HG03064 (cell line): ENCODE measurements at regions not wholly inside any gene's neighbourhood (a gene's known extent, or its start where the extent isn't known, plus 50 kb on each side); places are given as distances from the start of the nearest gene placed in this dataset.

Experiments
- ATAC-seq: cut with Tn5 transposase; IDR thresholded peaks from one replicate; pipeline ENCODE4 v1.9.1; 2021; ENCODE audit warnings: low read depth; ENCODE audit not compliant: unreplicated experiment

DNA sequence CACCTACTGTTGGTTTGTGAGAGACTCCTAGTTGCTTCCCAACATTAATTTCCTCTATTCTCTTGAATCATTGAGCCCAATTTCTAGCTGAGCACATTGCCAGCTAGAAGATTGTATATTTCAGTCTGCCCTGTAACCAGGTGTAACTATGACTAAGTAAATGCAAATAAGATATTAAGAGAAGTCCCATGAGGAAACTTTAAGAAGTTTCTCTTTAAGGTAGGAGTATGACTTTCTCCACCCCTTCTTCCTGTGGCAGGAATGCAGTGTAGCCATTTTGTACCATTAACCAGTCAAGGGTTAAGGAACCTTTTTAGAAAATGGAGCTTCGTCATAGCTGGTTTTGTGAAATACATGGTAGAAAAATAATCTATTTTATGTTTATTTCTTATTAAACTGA is 534.2 kb upstream of the RGS18 start:
- no peak for ATAC-seq

GRCh38 chr1:191629836-191630235 is 528.4 kb upstream of the RGS18 start:
- no peak for ATAC-seq

DNA sequence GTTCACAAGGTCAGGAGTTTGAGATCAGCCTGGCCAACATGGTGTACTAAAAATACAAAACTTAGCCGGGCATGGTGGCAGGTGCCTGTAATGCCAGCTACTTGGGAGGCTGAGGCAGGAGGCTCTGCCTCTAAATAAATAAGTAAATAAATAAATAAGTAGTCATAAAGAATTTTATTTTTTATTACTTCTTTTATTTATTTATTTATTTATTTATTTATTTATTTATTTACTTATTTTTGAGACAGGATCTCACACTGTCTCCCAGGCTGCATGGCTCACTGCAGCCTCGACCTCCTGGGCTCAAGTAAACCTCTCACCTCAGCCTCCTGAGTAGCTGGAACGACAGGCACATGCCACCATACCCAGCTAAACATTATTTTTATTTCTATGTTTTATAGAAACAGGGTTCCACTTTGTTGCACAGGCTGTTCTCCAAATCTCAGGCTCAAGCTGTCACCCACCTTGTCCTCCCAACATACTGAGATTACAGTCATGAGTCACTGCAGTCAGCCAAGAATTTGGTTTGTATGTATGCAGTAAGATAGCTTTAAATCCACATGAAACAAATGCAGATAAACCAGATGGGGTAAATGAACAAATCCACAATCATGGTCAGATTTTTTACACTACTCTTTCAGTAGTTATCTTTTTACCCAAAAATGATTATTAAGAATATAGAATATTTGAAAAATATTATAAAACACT is 523.3 kb upstream of the RGS18 start:
- no peak for ATAC-seq

- ATAC-seq: no peak
Measured at GRCh38 chr1:191636345-191636744, 521.9 kb upstream of the RGS18 start.

DNA sequence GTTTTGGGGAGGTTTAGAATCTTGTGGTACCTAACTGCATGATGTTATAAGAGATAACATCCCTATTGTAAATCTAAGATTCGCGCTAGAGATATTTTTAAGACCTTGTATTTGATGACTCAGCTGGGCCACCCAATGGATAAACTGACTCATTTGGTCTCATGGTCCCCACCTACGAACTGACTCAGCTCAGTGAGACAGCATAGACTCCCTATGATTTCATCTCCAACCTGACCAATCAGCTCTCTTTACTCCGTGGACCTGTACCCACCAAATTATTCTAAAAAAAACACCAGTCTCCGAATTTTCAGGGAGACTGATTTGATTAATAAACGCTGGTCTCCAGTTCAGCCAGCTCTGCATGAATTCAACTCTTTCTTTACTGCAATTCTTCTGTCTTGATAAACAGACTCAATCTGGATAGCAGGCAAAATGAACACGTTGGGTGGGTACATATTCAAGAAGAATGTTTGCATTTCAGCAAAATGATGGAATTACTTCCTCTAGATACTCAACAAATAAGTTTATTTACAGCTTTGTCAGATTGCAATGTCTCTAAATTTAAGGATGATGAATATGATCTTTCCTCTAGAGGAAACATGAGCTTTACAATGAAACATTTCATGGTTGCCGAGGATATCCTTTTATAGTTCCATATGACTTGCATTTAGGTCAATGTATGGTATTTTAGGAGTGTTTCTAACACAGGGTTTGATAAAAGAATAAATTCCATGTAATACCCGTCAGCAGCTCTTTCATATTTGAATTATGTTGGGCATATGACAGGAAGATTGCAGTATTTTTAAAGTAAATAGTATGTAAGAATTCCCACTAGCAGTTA is 516.6 kb upstream of the RGS18 start:
- no peak for ATAC-seq

- no peak for ATAC-seq
Measured at GRCh38 chr1:191643060-191643459, 515.2 kb upstream of the RGS18 start.

GRCh38 chr1:191648939-191649338 is 509.3 kb upstream of the RGS18 start:
- ATAC-seq: no peak

DNA sequence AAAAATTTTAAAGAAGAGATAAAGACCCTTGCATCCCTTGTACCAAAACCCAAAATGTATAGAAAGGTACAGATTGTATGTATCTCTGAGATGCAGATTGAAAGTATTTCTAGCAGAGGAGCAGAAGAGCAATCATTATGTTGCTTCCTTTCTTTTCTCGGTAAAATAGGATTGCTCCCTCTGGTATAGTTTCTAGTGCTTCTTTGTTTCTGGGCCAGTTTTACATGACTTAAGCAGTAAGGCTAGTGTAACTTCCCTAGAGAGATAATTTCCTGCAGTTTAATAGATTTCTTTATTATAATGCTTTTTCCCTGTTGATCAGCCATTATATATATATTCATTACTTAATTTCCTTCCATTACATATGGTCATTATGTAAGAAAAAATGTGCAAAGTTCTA is 496.2 kb upstream of the RGS18 start:
- no peak for ATAC-seq

- no peak for ATAC-seq
Measured at GRCh38 chr1:191662746-191663145, 495.5 kb upstream of the RGS18 start.

DNA sequence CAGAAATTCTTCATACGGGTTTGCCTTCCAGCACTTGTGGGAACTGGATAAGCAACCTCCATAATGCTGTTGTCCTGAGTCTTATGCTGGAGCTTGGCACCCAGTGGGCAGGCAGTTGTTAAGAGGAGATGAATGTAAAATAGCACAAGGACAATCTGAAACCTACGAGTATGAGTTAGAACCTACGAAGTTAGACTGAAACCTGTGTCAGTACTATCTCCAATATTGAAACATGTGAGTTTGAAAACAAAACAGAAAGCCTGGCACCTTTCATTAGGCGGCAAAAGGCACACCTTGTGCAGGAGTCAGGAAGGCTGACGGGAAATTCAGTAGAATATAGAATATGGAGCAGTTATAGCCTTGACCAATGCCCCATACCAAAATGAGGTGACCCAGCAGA is 489.7 kb upstream of the RGS18 start:
- ATAC-seq: no peak

GRCh38 chr1:191669629-191670028 is 488.6 kb upstream of the RGS18 start:
- ATAC-seq: no peak

DNA sequence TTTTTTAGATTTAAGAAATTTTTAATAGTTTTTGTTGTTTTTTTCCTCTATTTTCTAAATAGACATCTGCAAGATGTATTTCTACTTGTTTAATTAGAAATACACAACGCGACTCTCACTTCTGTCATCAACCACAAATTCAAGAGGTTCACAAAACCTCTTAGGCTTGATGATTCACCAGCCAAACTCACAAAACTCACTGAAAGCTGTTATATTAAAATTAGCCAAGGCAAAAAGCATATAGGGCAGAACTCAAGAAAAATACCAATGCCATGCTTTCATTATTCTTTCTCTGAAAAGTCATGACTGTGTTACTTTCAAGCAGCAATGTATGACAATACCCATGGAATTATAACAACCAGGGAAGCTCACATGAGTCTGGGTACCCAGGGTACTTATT is 487.0 kb upstream of the RGS18 start:
- no peak for ATAC-seq

DNA sequence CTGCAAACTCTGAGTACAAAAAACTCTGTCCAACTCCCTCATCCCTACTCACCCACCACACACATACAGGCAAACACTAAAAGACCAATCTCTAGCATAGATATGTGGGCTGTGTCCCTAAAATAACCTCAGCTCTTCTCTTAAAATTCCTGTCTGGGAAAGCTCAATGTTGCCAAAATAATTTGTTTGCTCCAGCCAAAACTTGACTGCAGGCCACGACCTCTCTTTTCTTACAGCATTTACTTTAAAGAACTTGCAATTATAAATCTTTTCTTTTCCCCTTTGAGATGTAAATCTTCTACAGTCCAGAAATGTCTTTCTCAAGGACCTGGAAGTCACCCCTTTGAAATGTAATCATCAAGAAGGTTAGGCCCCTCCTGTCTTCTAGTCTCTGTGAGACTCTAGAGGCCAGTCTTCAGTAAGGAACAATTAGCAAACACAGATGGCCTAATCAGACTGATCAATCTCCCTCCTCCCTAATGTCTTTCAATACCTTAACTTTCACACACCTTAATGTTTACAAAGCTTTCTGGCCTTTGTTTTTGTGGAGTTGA is 483.6 kb upstream of the RGS18 start:
- no peak for ATAC-seq

- no peak for ATAC-seq
Measured at GRCh38 chr1:191675856-191676783, 482.1 kb upstream of the RGS18 start.

DNA sequence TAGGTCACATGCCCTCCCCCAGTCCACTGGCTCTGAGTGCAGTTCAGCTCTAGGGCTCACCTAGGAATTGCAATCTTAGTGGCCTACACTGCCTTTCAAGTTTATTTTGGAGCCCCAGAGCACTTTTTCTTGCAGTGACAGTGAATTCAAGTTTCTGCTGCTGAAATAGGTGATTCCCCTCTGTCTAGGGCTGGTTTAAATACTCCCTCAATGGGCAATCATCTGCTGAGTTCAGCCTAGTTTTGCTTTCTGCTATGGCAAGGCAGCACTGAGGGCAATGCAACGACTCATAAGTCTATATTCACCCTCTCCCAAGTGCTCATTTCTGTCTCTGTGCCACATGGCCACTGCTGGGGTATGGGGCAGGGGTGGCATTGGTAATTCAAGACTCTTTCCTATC is 472.6 kb upstream of the RGS18 start:
- no peak for ATAC-seq

GRCh38 chr1:191687721-191688120 is 470.5 kb upstream of the RGS18 start:
- no peak for ATAC-seq

- ATAC-seq: no peak
Measured at GRCh38 chr1:191690931-191691330, 467.3 kb upstream of the RGS18 start.

DNA sequence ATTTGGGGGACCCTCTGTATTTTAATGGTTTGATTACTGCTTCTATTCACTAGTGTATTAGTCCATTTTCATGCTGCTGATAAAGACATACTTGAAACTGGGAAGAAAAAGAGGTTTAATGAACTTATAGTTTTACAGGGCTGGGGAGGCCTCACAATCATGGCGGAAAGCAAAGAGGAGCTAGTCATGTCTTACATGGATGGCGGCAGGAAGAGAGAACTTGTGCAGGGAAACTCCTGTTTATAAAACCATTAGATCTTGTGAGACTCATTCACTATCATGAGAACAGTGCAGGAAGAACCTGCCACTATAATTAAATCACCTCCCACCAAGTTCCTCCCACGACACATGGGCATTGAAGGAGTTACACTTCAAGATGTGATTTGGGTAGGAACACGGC is 464.5 kb upstream of the RGS18 start:
- no peak for ATAC-seq

DNA sequence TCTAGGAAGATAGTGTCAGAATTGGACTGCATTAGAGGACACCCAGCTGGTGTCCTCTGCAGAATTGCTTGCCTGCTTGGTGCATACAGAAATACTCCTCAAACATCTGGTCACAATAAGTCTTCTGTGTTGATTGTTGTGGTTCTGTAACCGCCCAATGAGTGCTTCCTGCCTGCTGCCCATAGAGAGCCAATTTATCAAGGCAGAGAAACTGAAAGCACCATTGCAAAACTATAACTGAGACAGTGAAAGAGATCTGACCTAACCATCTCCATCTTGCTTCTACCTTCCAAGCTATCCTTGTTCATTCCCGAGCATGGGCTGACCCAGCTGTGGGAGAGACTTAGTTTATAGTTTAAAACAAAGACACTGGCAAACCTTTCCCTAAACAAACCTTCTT is 462.4 kb upstream of the RGS18 start:
- ATAC-seq: peak; percentile 90

DNA sequence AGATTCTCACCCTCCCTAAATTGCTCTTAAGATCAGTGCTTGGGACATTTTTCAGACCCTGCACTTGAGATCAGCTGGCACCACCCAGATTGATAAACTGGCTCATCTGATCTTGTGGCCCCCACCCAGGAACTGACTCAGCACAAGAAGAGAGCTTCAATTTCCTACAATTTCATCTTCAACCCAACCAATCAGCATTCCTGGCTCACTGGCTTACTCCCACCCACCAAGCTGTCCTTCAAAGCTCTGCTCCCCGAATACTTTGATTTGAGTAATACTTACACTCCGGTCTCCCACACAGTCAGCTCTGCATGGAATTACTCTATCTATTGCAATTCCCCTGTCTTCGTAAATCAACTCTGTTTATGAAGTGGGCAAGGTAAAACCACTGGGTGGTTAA is 461.9 kb upstream of the RGS18 start:
- no peak for ATAC-seq

DNA sequence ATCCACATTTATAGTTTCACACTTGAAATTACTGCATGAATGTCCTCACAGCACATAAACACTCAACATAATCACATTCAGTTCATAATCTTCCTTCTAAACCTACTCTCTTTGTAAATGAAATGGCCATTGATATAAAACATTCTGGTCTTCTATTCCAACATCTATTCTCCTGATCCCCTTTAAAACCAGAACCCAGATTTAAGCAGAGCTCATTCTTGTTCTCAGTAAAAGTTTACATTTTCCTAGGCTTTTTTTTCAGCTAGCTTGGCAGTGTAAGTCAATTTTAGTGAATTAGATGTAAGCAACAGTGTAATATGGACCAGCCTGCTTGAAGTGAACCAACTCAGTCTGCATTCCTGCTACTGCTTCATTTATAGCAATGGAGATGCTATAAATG is 460.7 kb upstream of the RGS18 start:
- ATAC-seq: no peak
